SK-N-SH treated with all-trans-retinoic acid at 6 μM for 48 hours (cell line): ENCODE measurements at regions not wholly inside any gene's neighbourhood (a gene's known extent, or its start where the extent isn't known, plus 50 kb on each side); places are given as distances from the start of the nearest gene placed in this dataset.

ENCODE experiments used
- ATAC-seq: fragments of 200-7000 bp; cut with Tn5 transposase; 3 replicates; pipeline ENCODE4 v1.9.1; 2020; ENCODE audit warnings: mild to moderate bottlenecking, moderate library complexity
- ARNTL ChIP-seq: fragments of 450-650 bp; formaldehyde crosslinking; IDR thresholded peaks from 2 replicates; pipeline ENCODE4 v1.5.0; 2020; ENCODE audit warnings: low read depth, mild to moderate bottlenecking, moderate library complexity, borderline replicate concordance
- BACH2 ChIP-seq: fragments of 250-450 bp; sonication (Bioruptor Pico); IDR thresholded peaks from 2 replicates; pipeline ENCODE4 v1.9.0; 2021; ENCODE audit warnings: mild to moderate bottlenecking, borderline replicate concordance
- CREB5 ChIP-seq: fragments of 250-450 bp; sonication (Bioruptor Pico); IDR thresholded peaks from 2 replicates; pipeline ENCODE4 v1.5.1; 2020; ENCODE audit warnings: low read depth, mild to moderate bottlenecking, moderate library complexity
- CSDC2 ChIP-seq: fragments of 250-450 bp; sonication (Bioruptor Pico); IDR thresholded peaks from 2 replicates; pipeline ENCODE4 v1.5.0; 2020; ENCODE audit warnings: mild to moderate bottlenecking, moderate library complexity
- CSRNP3 ChIP-seq: fragments of 250-450 bp; sonication (Bioruptor Pico); IDR thresholded peaks from 2 replicates; pipeline ENCODE4 v1.5.1; 2021; ENCODE audit warnings: mild to moderate bottlenecking, moderate library complexity
- ESRRG ChIP-seq: fragments of 250-450 bp; sonication (Bioruptor Pico); IDR thresholded peaks from 2 replicates; pipeline ENCODE4 v1.6.1; 2021; ENCODE audit warnings: mild to moderate bottlenecking
- GLIS3 ChIP-seq: fragments of 250-450 bp; sonication (Bioruptor Pico); IDR thresholded peaks from 2 replicates; pipeline ENCODE4 v1.5.0; 2020; ENCODE audit warnings: mild to moderate bottlenecking, moderate library complexity
- OSR1 ChIP-seq: fragments of 250-450 bp; sonication (Bioruptor Pico); IDR thresholded peaks from 2 replicates; pipeline ENCODE4 v1.8.0; 2022; ENCODE audit warnings: moderate library complexity, mild to moderate bottlenecking, inconsistent platforms
- PATZ1 ChIP-seq: fragments of 250-450 bp; sonication (Bioruptor Pico); IDR thresholded peaks from 2 replicates; pipeline ENCODE4 v1.8.0; 2020; ENCODE audit warnings: mild to moderate bottlenecking, moderate library complexity, borderline replicate concordance
- POU6F1 ChIP-seq: fragments of 250-450 bp; sonication (Bioruptor Pico); IDR thresholded peaks from 2 replicates; pipeline ENCODE4 v1.8.0; 2021; ENCODE audit warnings: low read depth, mild to moderate bottlenecking, moderate library complexity, borderline replicate concordance
- PPARA ChIP-seq: fragments of 250-450 bp; sonication (Bioruptor Pico); IDR thresholded peaks from 2 replicates; pipeline ENCODE4 v1.5.0; 2020; ENCODE audit warnings: mild to moderate bottlenecking, borderline replicate concordance
- RARB ChIP-seq: fragments of 250-450 bp; sonication (Bioruptor Pico); IDR thresholded peaks from 2 replicates; pipeline ENCODE4 v1.8.0; 2021; ENCODE audit warnings: mild to moderate bottlenecking, moderate library complexity
- TCF4 ChIP-seq: fragments of 250-450 bp; sonication (Bioruptor Pico); IDR thresholded peaks from 2 replicates; pipeline ENCODE4 v1.8.0; 2021; ENCODE audit warnings: mild to moderate bottlenecking, moderate library complexity, borderline replicate concordance
- TOX ChIP-seq: fragments of 250-450 bp; sonication (Bioruptor Pico); IDR thresholded peaks from 2 replicates; pipeline ENCODE4 v1.8.0; 2021; ENCODE audit warnings: mild to moderate bottlenecking, moderate library complexity, borderline replicate concordance
- TSHZ2 ChIP-seq: fragments of 250-450 bp; sonication (Bioruptor Pico); IDR thresholded peaks from 2 replicates; pipeline ENCODE4 v1.5.0; 2020; ENCODE audit warnings: mild to moderate bottlenecking, moderate library complexity
- ZC3H10 ChIP-seq: fragments of 250-450 bp; sonication (Bioruptor Pico); IDR thresholded peaks from 2 replicates; pipeline ENCODE4 v1.5.1; 2021; ENCODE audit warnings: mild to moderate bottlenecking, moderate library complexity
- ZFP3 ChIP-seq: fragments of 250-450 bp; sonication (Bioruptor Pico); IDR thresholded peaks from 2 replicates; pipeline ENCODE4 v1.5.0; 2020; ENCODE audit warnings: mild to moderate bottlenecking, moderate library complexity
- ZFP30 ChIP-seq: fragments of 450-650 bp; formaldehyde crosslinking; IDR thresholded peaks from 2 replicates; pipeline ENCODE4 v1.5.0; 2022; ENCODE audit warnings: mild to moderate bottlenecking, moderate library complexity
- ZNF565 ChIP-seq: fragments of 450-650 bp; formaldehyde crosslinking; conservative IDR thresholded peaks from 2 replicates; pipeline ENCODE4 v1.5.0; 2020; ENCODE audit warnings: low read depth, mild to moderate bottlenecking, moderate library complexity
- ZNF70 ChIP-seq: fragments of 450-650 bp; formaldehyde crosslinking; IDR thresholded peaks from 2 replicates; pipeline ENCODE4 v1.5.0; 2020; ENCODE audit warnings: mild to moderate bottlenecking, moderate library complexity
- ZNF8 ChIP-seq: fragments of 450-650 bp; formaldehyde crosslinking; IDR thresholded peaks from 2 replicates; pipeline ENCODE4 v1.5.0; 2020; ENCODE audit warnings: mild to moderate bottlenecking, moderate library complexity

- TF ChIP-seq PPARA (CRISPR knock-in tag) (no peak), BACH2 (CRISPR knock-in tag) (no peak)
- no peak for ATAC-seq
These were observed 121.7 kb downstream of the GLRX3 start for GRCh38 chr10:130257897-130258296.

GRCh38 chr10:130259380-130259779, 123.2 kb downstream of the GLRX3 start:
- TF ChIP-seq BACH2 (CRISPR knock-in tag): no peak
- TF ChIP-seq CSRNP3 (CRISPR knock-in tag): no peak
- no peak for TF ChIP-seq PPARA (CRISPR knock-in tag)
- no peak for TF ChIP-seq ZC3H10
- no peak for TF ChIP-seq OSR1 (CRISPR knock-in tag)
- no peak for TF ChIP-seq ZFP3 (CRISPR knock-in tag)
- TF ChIP-seq ESRRG: no peak
- TF ChIP-seq TCF4: no peak
- no peak for TF ChIP-seq GLIS3
- TF ChIP-seq CREB5 (CRISPR knock-in tag): no peak
- no peak for TF ChIP-seq ZNF565 (CRISPR knock-in tag)
- no peak for TF ChIP-seq ZFP30 (CRISPR knock-in tag)
- TF ChIP-seq RARB (CRISPR knock-in tag): no peak
- TF ChIP-seq ZNF70 (CRISPR knock-in tag): no peak
- TF ChIP-seq, all 23 proteins: peak for 0
- ATAC-seq: no peak

GRCh38 chr10:130261306-130261705, 125.1 kb downstream of the GLRX3 start:
- TF ChIP-seq ZFP3 (CRISPR knock-in tag) (no peak), GLIS3 (no peak), PATZ1 (CRISPR knock-in tag) (no peak), ZNF8 (CRISPR knock-in tag) (no peak), RARB (CRISPR knock-in tag) (no peak), OSR1 (CRISPR knock-in tag) (no peak), TOX (CRISPR knock-in tag) (no peak), PPARA (CRISPR knock-in tag) (no peak), ESRRG (no peak), POU6F1 (CRISPR knock-in tag) (no peak), CSDC2 (CRISPR knock-in tag) (no peak), ZFP30 (CRISPR knock-in tag) (no peak), ZC3H10 (no peak), TSHZ2 (CRISPR knock-in tag) (no peak)
- no peak for ATAC-seq

GRCh38 chr10:130261766-130262165, 125.6 kb downstream of the GLRX3 start:
- no peak for ATAC-seq
- TF ChIP-seq TSHZ2 (CRISPR knock-in tag) (no peak), TOX (CRISPR knock-in tag) (no peak), POU6F1 (CRISPR knock-in tag) (no peak), CSRNP3 (CRISPR knock-in tag) (no peak), ARNTL (CRISPR knock-in tag) (no peak), OSR1 (CRISPR knock-in tag) (no peak)
